NT2/D1 (cell line): ENCODE measurements at regions not wholly inside any gene's neighbourhood (a gene's known extent, or its start where the extent isn't known, plus 50 kb on each side); places are given as distances from the start of the nearest gene placed in this dataset.

Experiments used
- DNase-seq: peaks from one replicate; pipeline ENCODE4 v3.0.0-alpha.2; 2011; ENCODE audit warnings: low read depth, low spot score
- H3K27me3 ChIP-seq: 2 replicates; pipeline ENCODE4 v1.6.0; 2011; ENCODE audit warnings: mild to moderate bottlenecking; ENCODE audit not compliant: insufficient read length, insufficient read depth
- H3K36me3 ChIP-seq: 2 replicates; pipeline ENCODE4 v1.6.1; 2011; ENCODE audit warnings: mild to moderate bottlenecking, low read length, mixed read lengths; ENCODE audit not compliant: insufficient read depth, insufficient read length
- H3K4me1 ChIP-seq: 2 replicates; pipeline ENCODE4 v1.5.1; 2011; ENCODE audit not compliant: insufficient read depth, insufficient read length
- H3K4me3 ChIP-seq: 2 replicates; pipeline ENCODE4 v1.5.1; 2011; ENCODE audit warnings: low read depth; ENCODE audit not compliant: insufficient read length
- H3K9ac ChIP-seq: 2 replicates; pipeline ENCODE4 v1.6.0; 2011; ENCODE audit warnings: low read depth; ENCODE audit not compliant: insufficient read length
- H3K9me3 ChIP-seq: 2 replicates; pipeline ENCODE4 v1.5.1; 2011; ENCODE audit warnings: mild to moderate bottlenecking, low read length; ENCODE audit not compliant: insufficient read depth
- SUZ12 ChIP-seq: IDR thresholded peaks from 2 replicates; pipeline ENCODE4 v1.6.1; 2011; ENCODE audit not compliant: insufficient read length, insufficient read depth; ENCODE audit errors: extremely low read depth
- YY1 ChIP-seq: IDR thresholded peaks from 2 replicates; pipeline ENCODE4 v1.6.1; 2011; ENCODE audit not compliant: insufficient read length, insufficient read depth
- ZNF274 ChIP-seq: IDR thresholded peaks from 2 replicates; pipeline ENCODE4 v1.6.1; 2011; ENCODE audit warnings: mild to moderate bottlenecking, low read depth, low read length

DNA sequence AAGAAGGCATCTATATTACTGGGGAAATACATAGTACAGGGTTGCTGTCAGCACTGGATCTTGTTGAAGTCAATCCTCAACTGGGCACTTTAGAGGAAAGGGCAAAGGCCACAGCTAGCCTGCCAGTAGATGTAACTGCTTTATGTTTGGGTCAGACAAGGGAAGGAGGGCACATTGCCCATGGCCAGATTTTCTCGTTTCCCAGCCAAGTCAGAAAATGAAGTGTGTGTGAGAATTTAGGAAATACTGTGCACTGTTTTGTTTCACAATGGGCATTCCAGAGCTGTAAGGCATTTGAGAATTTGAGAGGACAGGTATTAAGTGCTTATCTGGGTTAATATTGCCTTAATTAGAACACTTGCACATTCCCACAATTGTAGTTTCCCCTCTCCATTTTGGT lies 183.9 kb upstream of the MCHR2 start:
- no peak for TF ChIP-seq SUZ12
- no peak for TF ChIP-seq ZNF274
- TF ChIP-seq YY1 = no peak
- Histone ChIP-seq H3K36me3 (no peaks in the 10 kb centered on the region), H3K4me3 (no peak overlapping the region), H3K27me3 (no peaks in the 10 kb centered on the region), H3K9me3 (no peaks in the 10 kb centered on the region), H3K9ac (no peak overlapping the region), H3K4me1 (no peaks in the 10 kb centered on the region)
- no peak for DNase-seq

DNA sequence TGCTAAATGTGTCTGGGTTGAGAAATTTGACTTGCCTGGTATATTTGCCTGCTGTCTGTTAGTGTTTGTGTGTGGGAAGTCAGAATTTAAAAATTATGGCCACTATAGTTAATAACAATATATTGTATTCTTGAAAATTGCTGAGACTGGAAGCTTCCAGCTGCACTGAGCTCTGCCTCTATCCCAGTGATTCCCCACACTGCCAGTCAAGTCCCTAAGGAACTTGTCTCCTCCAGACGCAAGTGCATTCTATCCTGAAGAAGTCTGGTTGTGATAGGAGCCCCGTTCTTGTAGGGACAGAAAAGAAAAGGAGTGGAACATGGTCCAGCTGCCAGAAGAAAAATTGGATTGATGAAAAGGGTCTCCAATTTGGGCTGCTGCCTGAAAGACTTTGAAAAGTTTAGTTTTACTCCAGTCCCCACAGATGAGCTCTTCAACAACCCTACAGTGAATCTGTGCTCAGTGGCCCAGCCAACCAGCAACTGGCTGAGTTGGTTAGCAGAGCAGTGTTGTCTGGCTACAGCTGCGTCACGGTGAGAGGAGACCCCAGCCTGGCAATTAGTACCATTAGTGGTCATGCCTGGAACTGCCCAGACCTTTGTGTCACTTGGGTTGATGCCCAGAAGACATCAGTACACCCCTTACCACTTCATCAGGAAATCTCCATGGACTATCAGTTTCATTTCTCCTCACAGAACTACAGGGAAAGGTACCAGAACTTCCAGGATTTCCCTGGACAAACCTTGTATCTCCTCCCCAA lies 183.1 kb upstream of the MCHR2 start:
- no peaks in the 10 kb centered on the region for H3K4me1 ChIP-seq
- DNase-seq = no peak
- H3K4me3 ChIP-seq = no peak overlapping the region
- no peaks in the 10 kb centered on the region for H3K9me3 ChIP-seq
- TF ChIP-seq SUZ12 = no peak
- TF ChIP-seq ZNF274 = no peak
- no peak for TF ChIP-seq YY1
- no peak overlapping the region for H3K9ac ChIP-seq
- no peaks in the 10 kb centered on the region for H3K36me3 ChIP-seq
- H3K27me3 ChIP-seq = no peaks in the 10 kb centered on the region

DNA sequence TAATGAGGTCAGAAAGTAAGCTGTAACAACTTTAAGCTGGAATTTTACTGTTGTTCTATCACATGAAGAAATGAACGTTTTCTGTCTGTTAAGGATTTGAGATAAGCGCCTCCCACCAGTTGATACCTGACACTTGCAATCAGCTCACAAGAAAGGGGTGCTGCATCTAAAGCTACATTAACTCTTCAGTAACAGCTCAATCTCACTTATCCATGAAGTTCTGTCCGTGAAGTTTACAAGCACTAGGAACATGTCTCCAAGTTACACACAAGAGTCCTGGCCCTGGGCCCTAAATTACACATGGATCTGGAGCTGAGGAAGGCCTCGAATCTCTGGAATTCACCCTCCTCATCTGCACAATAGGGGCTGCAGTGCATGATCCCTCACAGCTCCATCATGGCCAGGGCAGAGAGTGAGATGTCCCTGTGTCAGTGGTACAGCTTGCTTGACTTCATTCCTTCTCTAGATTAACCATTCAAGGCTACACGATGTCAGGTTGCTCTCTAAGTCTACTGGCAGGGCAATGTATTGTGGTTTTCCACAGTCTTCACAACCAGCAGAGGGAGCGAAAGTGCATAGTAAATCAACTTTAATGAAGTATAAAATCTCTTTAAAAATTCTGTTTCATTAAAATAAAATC lies 182.4 kb upstream of the MCHR2 start:
- no peaks in the 10 kb centered on the region for H3K27me3 ChIP-seq
- H3K9ac ChIP-seq = no peak overlapping the region
- H3K9me3 ChIP-seq = no peaks in the 10 kb centered on the region
- H3K4me3 ChIP-seq = no peak overlapping the region
- no peak for DNase-seq
- no peaks in the 10 kb centered on the region for H3K4me1 ChIP-seq
- H3K36me3 ChIP-seq = no peaks in the 10 kb centered on the region
- TF ChIP-seq SUZ12 = no peak

- H3K4me1 ChIP-seq = no peaks in the 10 kb centered on the region
- TF ChIP-seq YY1 (no peak), ZNF274 (no peak), SUZ12 (no peak)
- DNase-seq = no peak
- H3K27me3 ChIP-seq = no peaks in the 10 kb centered on the region
- H3K36me3 ChIP-seq = no peaks in the 10 kb centered on the region
- no peaks in the 10 kb centered on the region for H3K9me3 ChIP-seq
- no peak overlapping the region for H3K9ac ChIP-seq
- H3K4me3 ChIP-seq = no peak overlapping the region
Measured at GRCh38 chr6:100175814-100176310, 181.8 kb upstream of the MCHR2 start.

DNA sequence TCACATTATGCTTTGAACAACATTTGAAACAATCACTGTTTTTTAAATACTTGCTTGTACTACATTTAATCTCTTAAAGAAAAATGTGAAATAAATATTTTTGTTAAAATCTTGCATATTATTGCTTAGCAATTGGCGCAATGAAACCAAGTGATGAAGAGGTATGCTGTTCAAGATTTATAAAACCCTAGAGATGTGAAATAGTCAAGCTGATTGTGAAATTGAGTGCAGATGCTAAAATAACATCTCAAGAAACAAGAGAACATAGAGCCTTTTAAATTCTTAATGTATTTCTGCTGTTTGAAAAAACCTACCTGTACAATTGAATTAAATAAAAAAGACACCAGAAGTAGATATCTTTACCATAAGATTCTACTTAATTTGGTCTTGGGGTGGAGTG lies 179.2 kb upstream of the MCHR2 start:
- no peaks in the 10 kb centered on the region for H3K36me3 ChIP-seq
- no peak for DNase-seq
- H3K27me3 ChIP-seq = no peaks in the 10 kb centered on the region
- no peak overlapping the region for H3K9ac ChIP-seq
- no peak overlapping the region for H3K4me3 ChIP-seq
- TF ChIP-seq YY1 (no peak), SUZ12 (no peak), ZNF274 (no peak)
- H3K4me1 ChIP-seq = no peaks in the 10 kb centered on the region
- no peaks in the 10 kb centered on the region for H3K9me3 ChIP-seq

GRCh38 chr6:100172322-100172713 lies 178.3 kb upstream of the MCHR2 start:
- no peaks in the 10 kb centered on the region for H3K27me3 ChIP-seq
- TF ChIP-seq YY1 = no peak
- TF ChIP-seq SUZ12 = no peak
- TF ChIP-seq ZNF274 = no peak
- H3K36me3 ChIP-seq = no peaks in the 10 kb centered on the region
- no peak for DNase-seq
- no peaks in the 10 kb centered on the region for H3K9me3 ChIP-seq
- H3K4me1 ChIP-seq = no peaks in the 10 kb centered on the region
- H3K9ac ChIP-seq = no peak overlapping the region
- H3K4me3 ChIP-seq = no peak overlapping the region

DNA sequence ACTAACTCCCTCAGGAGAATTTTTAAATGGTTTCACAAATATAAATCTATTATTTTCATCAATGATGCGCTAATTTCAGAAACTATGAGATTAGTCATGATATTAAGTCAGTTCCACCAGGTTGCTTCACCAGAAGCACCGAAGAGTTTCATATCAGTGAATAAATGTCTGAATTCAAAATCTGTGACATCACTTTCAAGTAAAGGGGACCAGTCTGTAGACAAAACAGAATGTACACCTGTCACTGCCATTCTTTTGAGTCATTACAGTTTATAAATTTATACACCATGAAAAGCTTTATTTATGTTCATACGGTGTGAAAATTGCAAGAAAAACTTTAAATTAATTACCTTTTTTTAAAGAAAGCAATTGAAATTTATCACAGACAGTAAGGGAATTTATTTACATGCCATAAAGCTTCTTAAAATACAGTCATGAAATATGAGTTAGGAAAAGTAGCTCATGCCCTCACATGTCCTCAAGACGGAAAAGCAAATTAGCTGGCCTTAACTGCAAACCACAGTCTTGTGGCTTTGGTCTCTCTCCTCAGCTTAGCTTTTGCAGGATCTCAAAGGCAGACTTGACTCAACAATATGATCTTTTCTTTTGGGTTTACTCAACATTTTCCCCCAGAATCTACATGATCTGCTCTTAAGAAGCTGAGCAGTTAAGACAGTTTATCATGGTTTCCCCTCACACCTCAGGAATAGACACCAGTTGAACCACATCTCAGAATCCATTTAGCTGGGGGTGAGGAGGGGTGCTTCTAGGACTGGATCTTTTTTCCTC lies 177.7 kb upstream of the MCHR2 start:
- no peaks in the 10 kb centered on the region for H3K4me1 ChIP-seq
- H3K4me3 ChIP-seq = no peak overlapping the region
- H3K9me3 ChIP-seq = no peaks in the 10 kb centered on the region
- DNase-seq = no peak
- H3K9ac ChIP-seq = no peak overlapping the region
- TF ChIP-seq YY1 = no peak
- no peaks in the 10 kb centered on the region for H3K27me3 ChIP-seq
- no peaks in the 10 kb centered on the region for H3K36me3 ChIP-seq
